ENCODE measurements at regions not wholly inside any gene's neighbourhood (a gene's known extent, or its start where the extent isn't known, plus 50 kb on each side); places are given as distances from the start of the nearest gene placed in this dataset.

DNA sequence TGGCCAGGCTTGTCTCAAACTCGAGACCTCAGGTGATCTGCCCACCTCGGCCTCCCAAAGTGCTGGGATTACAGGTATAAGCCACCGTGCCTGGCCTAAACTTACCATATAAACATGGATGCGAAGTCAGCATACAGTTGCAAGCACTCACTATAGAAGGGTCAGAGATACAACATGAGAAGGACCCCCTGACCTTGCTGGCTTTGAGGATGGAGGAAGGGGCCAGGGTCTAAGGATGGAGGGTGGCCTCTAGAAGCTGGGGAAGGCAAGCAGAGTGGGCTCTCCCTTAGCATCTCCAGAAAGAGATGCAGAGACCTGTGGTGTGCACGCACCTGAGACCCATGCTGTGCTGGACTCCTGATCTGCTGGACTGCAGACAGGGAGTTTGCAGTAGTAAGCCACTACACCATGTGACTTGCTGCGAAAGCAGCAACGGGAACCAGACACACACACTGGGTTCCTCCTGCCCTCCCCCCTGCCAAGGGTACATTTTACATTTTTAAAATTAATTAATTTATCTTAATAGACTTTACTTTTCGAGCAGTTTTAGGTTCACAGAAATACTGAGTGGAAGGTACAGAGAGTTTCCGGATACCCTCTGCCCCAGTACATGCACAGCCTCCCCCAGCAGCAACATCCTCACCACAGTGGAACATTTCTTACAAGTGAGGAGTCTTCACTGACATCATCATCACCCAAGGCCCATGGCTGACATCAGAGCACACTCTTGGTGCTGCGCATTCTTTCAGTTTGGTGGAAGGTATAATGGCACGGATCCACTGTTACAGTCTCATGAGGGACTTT, 170.1 kb upstream of the B3GAT1 start:
- DNase-seq (no peak), ATAC-seq (no peak)
- Histone ChIP-seq H3K36me3 (no peaks in the 10 kb centered on the region), H3K4me1 (peaks cover 0 to 30% (median 15%) of the 10 kb centered on the region in 9 donors), H3K27ac (no peak overlapping the region), H3K27me3 (peaks cover 0 to 77% (median 29%) of the 10 kb centered on the region in 7 donors), H3K4me3 (no peak overlapping the region), H3K9me3 (no peaks in the 10 kb centered on the region)
- WGBS, 2 donors: 78 to 82% methylated on average over 11 of the region's 11 CpGs
- intact Hi-C loops (cut with DNase I): no loop called here
- TF ChIP-seq, protein P1, sequence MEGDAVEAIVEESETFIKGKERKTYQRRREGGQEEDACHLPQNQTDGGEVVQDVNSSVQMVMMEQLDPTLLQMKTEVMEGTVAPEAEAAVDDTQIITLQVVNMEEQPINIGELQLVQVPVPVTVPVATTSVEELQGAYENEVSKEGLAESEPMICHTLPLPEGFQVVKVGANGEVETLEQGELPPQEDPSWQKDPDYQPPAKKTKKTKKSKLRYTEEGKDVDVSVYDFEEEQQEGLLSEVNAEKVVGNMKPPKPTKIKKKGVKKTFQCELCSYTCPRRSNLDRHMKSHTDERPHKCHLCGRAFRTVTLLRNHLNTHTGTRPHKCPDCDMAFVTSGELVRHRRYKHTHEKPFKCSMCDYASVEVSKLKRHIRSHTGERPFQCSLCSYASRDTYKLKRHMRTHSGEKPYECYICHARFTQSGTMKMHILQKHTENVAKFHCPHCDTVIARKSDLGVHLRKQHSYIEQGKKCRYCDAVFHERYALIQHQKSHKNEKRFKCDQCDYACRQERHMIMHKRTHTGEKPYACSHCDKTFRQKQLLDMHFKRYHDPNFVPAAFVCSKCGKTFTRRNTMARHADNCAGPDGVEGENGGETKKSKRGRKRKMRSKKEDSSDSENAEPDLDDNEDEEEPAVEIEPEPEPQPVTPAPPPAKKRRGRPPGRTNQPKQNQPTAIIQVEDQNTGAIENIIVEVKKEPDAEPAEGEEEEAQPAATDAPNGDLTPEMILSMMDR (IDR thresholded peaks at IDR 0.05): no peak

- H3K27me3 ChIP-seq: peaks cover 0 to 81% (median 29%) of the 10 kb centered on the region in 7 donors
- DNase-seq (peak in 1 of 2 donors; percentile 2), ATAC-seq (no peak)
- H3K27ac ChIP-seq: no peak overlapping the region
- peaks cover 0 to 30% (median 15%) of the 10 kb centered on the region in 9 donors for H3K4me1 ChIP-seq
- no peak overlapping the region for H3K4me3 ChIP-seq
- TF ChIP-seq, protein P1 (IDR thresholded peaks at IDR 0.05): no peak
- WGBS, 2 donors: 67 to 73% methylated on average over 9 of the region's 9 CpGs
- intact Hi-C loops (cut with DNase I): no loop called here
- no peaks in the 10 kb centered on the region for H3K36me3 ChIP-seq
- no peaks in the 10 kb centered on the region for H3K9me3 ChIP-seq
Measured at GRCh38 chr11:134581121-134581626, 169.1 kb upstream of the B3GAT1 start.

DNA sequence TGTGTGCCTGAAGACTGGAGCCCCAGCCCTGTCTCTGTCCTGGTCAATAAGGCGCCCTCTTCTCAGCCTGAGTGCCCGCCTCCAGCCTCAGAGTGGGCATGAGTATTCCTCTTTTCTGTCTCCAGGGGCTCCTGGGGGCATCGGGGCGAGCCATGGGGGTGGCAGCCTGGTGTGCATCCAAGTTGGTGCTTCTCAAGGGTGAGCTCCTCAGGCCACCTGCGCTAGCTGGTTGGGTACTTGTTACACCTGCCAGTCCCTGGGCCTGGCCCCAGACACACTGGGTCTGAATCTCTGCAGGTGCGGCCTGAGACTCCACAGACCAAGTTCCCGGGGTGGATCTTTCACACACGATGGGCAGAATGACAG, 168.6 kb upstream of the B3GAT1 start:
- H3K36me3 ChIP-seq: no peaks in the 10 kb centered on the region
- H3K4me1 ChIP-seq: peaks cover 0 to 30% (median 15%) of the 10 kb centered on the region in 9 donors
- H3K9me3 ChIP-seq: no peaks in the 10 kb centered on the region
- ATAC-seq (no peak), DNase-seq (no peak)
- H3K27me3 ChIP-seq: peaks cover 0 to 83% (median 31%) of the 10 kb centered on the region in 7 donors
- no peak overlapping the region for H3K27ac ChIP-seq
- WGBS, 2 donors: 88 to 90% methylated on average over 8 of the region's 8 CpGs
- TF ChIP-seq, protein P1 (IDR thresholded peaks at IDR 0.05): no peak
- H3K4me3 ChIP-seq: no peak overlapping the region
- intact Hi-C loops (cut with DNase I): no loop called here

GRCh38 chr11:134579724-134580609, 167.9 kb upstream of the B3GAT1 start:
- peaks cover 0 to 84% (median 34%) of the 10 kb centered on the region in 7 donors for H3K27me3 ChIP-seq
- H3K36me3 ChIP-seq: no peaks in the 10 kb centered on the region
- H3K4me1 ChIP-seq: peaks cover 0 to 25% (median 11%) of the 10 kb centered on the region in 9 donors
- 75 to 77% methylated on average over 16 of the region's 16 CpGs for WGBS, 2 donors
- intact Hi-C loops (cut with DNase I): no loop called here
- TF ChIP-seq, protein P1 (IDR thresholded peaks at IDR 0.05): no peak
- ATAC-seq (no peak), DNase-seq (no peak)
- H3K9me3 ChIP-seq: no peaks in the 10 kb centered on the region
- H3K4me3 ChIP-seq: no peak overlapping the region
- H3K27ac ChIP-seq: no peak overlapping the region

Data from heart right ventricle (tissue), 16 donors.